Kidney epithelial cell (primary cell): ENCODE measurements at regions not wholly inside any gene's neighbourhood (a gene's known extent, or its start where the extent isn't known, plus 50 kb on each side); places are given as distances from the start of the nearest gene placed in this dataset.

Experiments used
- DNase-seq: peaks from one replicate; pipeline ENCODE4 v3.0.0-alpha.2; 2010; ENCODE audit warnings: low read depth
- H3K27me3 ChIP-seq: 2 replicates; pipeline ENCODE4 v1.6.0; 2011; ENCODE audit warnings: low read length; ENCODE audit not compliant: control insufficient read depth, insufficient read depth
- H3K36me3 ChIP-seq: 2 replicates; pipeline ENCODE4 v1.5.1; 2011; ENCODE audit warnings: low read length; ENCODE audit not compliant: control insufficient read depth, insufficient read depth
- H3K4me3 ChIP-seq: 2 replicates; pipeline ENCODE4 v1.5.1; 2011; ENCODE audit warnings: low read depth, mild to moderate bottlenecking, control low read depth, low read length
- CTCF ChIP-seq: IDR thresholded peaks from 2 replicates; pipeline ENCODE4 v1.5.1; 2011; ENCODE audit warnings: mild to moderate bottlenecking, moderate library complexity, low read length, control low read depth, inconsistent platforms; ENCODE audit not compliant: insufficient read depth, poor library complexity, severe bottlenecking

- DNase-seq: no peak
- Histone ChIP-seq H3K36me3 (no peaks in the 10 kb centered on the region), H3K4me3 (no peak overlapping the region), H3K27me3 (no peaks in the 10 kb centered on the region)
- TF ChIP-seq CTCF: no peak
These were observed 193.2 kb downstream of the TGFB2 start for GRCh38 chr1:218538341-218538740.

GRCh38 chr1:218546314-218546713, 201.2 kb downstream of the TGFB2 start:
- Histone ChIP-seq H3K36me3 (no peaks in the 10 kb centered on the region), H3K27me3 (no peaks in the 10 kb centered on the region), H3K4me3 (no peak overlapping the region)
- no peak for DNase-seq
- no peak for TF ChIP-seq CTCF

DNA sequence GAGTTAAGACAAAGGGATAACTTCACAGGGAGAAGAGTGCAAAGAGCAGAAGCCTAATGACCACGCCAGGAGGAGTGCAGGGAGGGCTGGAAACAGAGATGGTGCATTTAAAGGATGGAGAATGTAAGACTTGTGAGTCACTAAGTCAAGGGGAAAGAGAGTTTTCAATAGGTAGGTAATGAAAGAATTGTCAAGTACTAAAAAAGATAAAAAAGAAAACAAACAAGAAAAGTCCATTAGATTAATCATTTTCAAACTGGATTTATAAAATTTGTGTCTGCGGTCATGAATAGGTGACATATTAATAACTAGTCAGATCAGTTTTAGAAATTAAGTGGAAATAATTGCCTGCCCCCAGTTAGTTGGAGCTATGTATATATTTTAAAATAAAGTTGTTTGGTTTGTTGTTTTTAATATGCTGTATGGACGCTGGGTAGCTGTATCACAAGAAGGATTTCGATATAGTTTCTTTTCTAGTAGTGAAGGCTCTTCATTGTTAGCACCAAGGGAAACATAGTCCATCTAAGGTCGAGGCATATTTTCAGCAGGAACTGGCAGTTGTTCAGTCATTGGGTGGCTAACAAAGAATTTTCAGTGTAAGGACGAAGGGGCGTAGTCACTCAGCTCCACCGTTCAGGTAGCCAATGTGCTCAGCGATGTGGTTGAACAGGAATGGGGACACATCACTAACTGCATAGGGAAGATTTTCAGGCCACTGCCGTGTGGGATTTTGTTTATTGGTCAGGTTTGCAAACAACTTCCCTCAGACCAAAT, 203.0 kb downstream of the TGFB2 start:
- Histone ChIP-seq H3K27me3 (no peaks in the 10 kb centered on the region), H3K4me3 (no peak overlapping the region), H3K36me3 (no peaks in the 10 kb centered on the region)
- no peak for TF ChIP-seq CTCF
- no peak for DNase-seq

GRCh38 chr1:218548764-218549163, 203.6 kb downstream of the TGFB2 start:
- TF ChIP-seq CTCF: no peak
- no peaks in the 10 kb centered on the region for H3K36me3 ChIP-seq
- H3K27me3 ChIP-seq: no peaks in the 10 kb centered on the region
- H3K4me3 ChIP-seq: no peak overlapping the region
- DNase-seq: no peak

GRCh38 chr1:218553197-218553596, 208.1 kb downstream of the TGFB2 start:
- Histone ChIP-seq H3K27me3 (no peaks in the 10 kb centered on the region), H3K36me3 (no peaks in the 10 kb centered on the region), H3K4me3 (no peak overlapping the region)
- DNase-seq: no peak
- no peak for TF ChIP-seq CTCF

- H3K27me3 ChIP-seq: no peaks in the 10 kb centered on the region
- no peak for TF ChIP-seq CTCF
- no peaks in the 10 kb centered on the region for H3K36me3 ChIP-seq
- H3K4me3 ChIP-seq: no peak overlapping the region
- DNase-seq: no peak
These were observed 210.9 kb downstream of the TGFB2 start for GRCh38 chr1:218556016-218556415.
